MM.1S (cell line): ENCODE measurements at regions not wholly inside any gene's neighbourhood (a gene's known extent, or its start where the extent isn't known, plus 50 kb on each side); places are given as distances from the start of the nearest gene placed in this dataset.

Experiments used
- DNase-seq: peaks from one replicate; pipeline ENCODE4 v3.0.0-alpha.2; 2015
- H2AFZ ChIP-seq: fragments of 300-600 bp; sonication (generic); 2 replicates; pipeline ENCODE4 v1.6.0; 2016; ENCODE audit warnings: antibody characterized with exemption, low read length
- H3F3A ChIP-seq: fragments of 300-600 bp; sonication (generic); 2 replicates; pipeline ENCODE4 v1.6.1; 2016; ENCODE audit warnings: mild to moderate bottlenecking, antibody characterized with exemption, low read length, moderate library complexity, mixed read lengths; ENCODE audit not compliant: insufficient read depth
- H3K27ac ChIP-seq: fragments of 300-600 bp; sonication (generic); 2 replicates; pipeline ENCODE4 v1.5.1; 2016; ENCODE audit warnings: mild to moderate bottlenecking, low read length
- H3K27me3 ChIP-seq: fragments of 300-600 bp; sonication (generic); replicated peaks from 2 replicates; pipeline ENCODE4 v1.6.0; 2016; ENCODE audit warnings: low read length; ENCODE audit not compliant: insufficient read depth
- H3K36me3 ChIP-seq: fragments of 300-600 bp; sonication (generic); replicated peaks from 2 replicates; pipeline ENCODE4 v1.6.1; 2016; ENCODE audit warnings: mild to moderate bottlenecking, low read length, mixed read lengths; ENCODE audit not compliant: insufficient read depth
- H3K4me1 ChIP-seq: fragments of 300-600 bp; sonication (generic); 2 replicates; pipeline ENCODE4 v1.6.1; 2016; ENCODE audit warnings: low read length, mixed read lengths
- H3K4me2 ChIP-seq: fragments of 300-600 bp; sonication (generic); 2 replicates; pipeline ENCODE4 v1.6.0; 2016; ENCODE audit warnings: low read depth, low read length
- H3K4me3 ChIP-seq: fragments of 300-600 bp; sonication (generic); 2 replicates; pipeline ENCODE4 v1.5.1; 2016; ENCODE audit warnings: low read length, mixed read lengths
- H3K79me2 ChIP-seq: fragments of 300-600 bp; sonication (generic); 2 replicates; pipeline ENCODE4 v1.6.1; 2016; ENCODE audit warnings: mixed run types, low read length, mixed read lengths
- H3K9ac ChIP-seq: fragments of 300-600 bp; sonication (generic); 2 replicates; pipeline ENCODE4 v1.6.1; 2016; ENCODE audit warnings: low read length, mixed read lengths
- H3K9me2 ChIP-seq: fragments of 300-600 bp; sonication (generic); replicated peaks from 2 replicates; pipeline ENCODE4 v1.6.1; 2016; ENCODE audit warnings: mild to moderate bottlenecking, low read length, mixed read lengths; ENCODE audit not compliant: insufficient read depth
- H3K9me3 ChIP-seq: fragments of 300-600 bp; sonication (generic); replicated peaks from 2 replicates; pipeline ENCODE4 v1.6.1; 2016; ENCODE audit warnings: mild to moderate bottlenecking, low read length, mixed read lengths; ENCODE audit not compliant: insufficient read depth
- H4K20me1 ChIP-seq: fragments of 300-600 bp; sonication (generic); 2 replicates; pipeline ENCODE4 v1.6.1; 2016; ENCODE audit warnings: mild to moderate bottlenecking, low read length, moderate library complexity, mixed read lengths; ENCODE audit not compliant: insufficient read depth
- CTCF ChIP-seq: fragments of 300-600 bp; sonication (generic); IDR thresholded peaks from 2 replicates; pipeline ENCODE4 v1.5.1; 2016; ENCODE audit warnings: antibody characterized with exemption, low read length, mixed read lengths
- EZH2 ChIP-seq: fragments of 300-600 bp; sonication (generic); optimal IDR thresholded peaks from 2 replicates; pipeline ENCODE3; 2017; ENCODE audit warnings: low read depth, mild to moderate bottlenecking, antibody characterized with exemption, low read length, mixed read lengths
- EZH2phosphoT487 ChIP-seq: fragments of 300-600 bp; sonication (generic); IDR thresholded peaks from 2 replicates; pipeline ENCODE4 v1.6.1; 2018; ENCODE audit warnings: antibody characterized with exemption, low read length

GRCh38 chr11:15883455-15883920, 472.9 kb downstream of the SOX6 start:
- DNase-seq: no peak
- Histone ChIP-seq H3K79me2 (no peaks in the 10 kb centered on the region), H3F3A (no peaks in the 10 kb centered on the region), H3K27me3 (no peaks in the 10 kb centered on the region), H3K9me2 (no peaks in the 10 kb centered on the region), H3K36me3 (no peaks in the 10 kb centered on the region), H3K4me2 (no peak overlapping the region), H3K4me1 (no peaks in the 10 kb centered on the region), H2AFZ (no peak overlapping the region), H3K27ac (no peak overlapping the region), H3K4me3 (no peak overlapping the region), H3K9ac (no peak overlapping the region), H4K20me1 (no peaks in the 10 kb centered on the region), H3K9me3 (no peaks in the 10 kb centered on the region)
- TF ChIP-seq CTCF: no peak
- no peak for TF ChIP-seq EZH2
- no peak for TF ChIP-seq EZH2phosphoT487

GRCh38 chr11:15884141-15884540, 472.2 kb downstream of the SOX6 start:
- no peak overlapping the region for H3K9ac ChIP-seq

GRCh38 chr11:15884777-15885540, 471.4 kb downstream of the SOX6 start:
- no peak for TF ChIP-seq CTCF
- TF ChIP-seq EZH2phosphoT487: no peak
- no peak for TF ChIP-seq EZH2
- no peak for DNase-seq
- H3K9ac ChIP-seq: no peak overlapping the region

More at GRCh38 chr11:15884141-15884540, 472.2 kb downstream of the SOX6 start:
- H3K9me3 ChIP-seq: no peaks in the 10 kb centered on the region
- H3K79me2 ChIP-seq: no peaks in the 10 kb centered on the region
- no peaks in the 10 kb centered on the region for H3K36me3 ChIP-seq
- no peaks in the 10 kb centered on the region for H4K20me1 ChIP-seq
- no peaks in the 10 kb centered on the region for H3K27me3 ChIP-seq
- H2AFZ ChIP-seq: no peak overlapping the region
- no peaks in the 10 kb centered on the region for H3F3A ChIP-seq
- H3K4me3 ChIP-seq: no peak overlapping the region
- TF ChIP-seq CTCF (no peak), EZH2phosphoT487 (no peak), EZH2 (no peak)
- DNase-seq: no peak
- no peak overlapping the region for H3K4me2 ChIP-seq
- no peaks in the 10 kb centered on the region for H3K4me1 ChIP-seq
- H3K9me2 ChIP-seq: no peaks in the 10 kb centered on the region
- no peak overlapping the region for H3K27ac ChIP-seq

More at GRCh38 chr11:15884777-15885540, 471.4 kb downstream of the SOX6 start:
- Histone ChIP-seq H3K9me3 (no peaks in the 10 kb centered on the region), H3K9me2 (no peaks in the 10 kb centered on the region), H3K4me3 (no peak overlapping the region), H2AFZ (no peak overlapping the region), H3K27me3 (no peaks in the 10 kb centered on the region), H4K20me1 (no peaks in the 10 kb centered on the region), H3K4me1 (no peaks in the 10 kb centered on the region), H3F3A (no peaks in the 10 kb centered on the region), H3K36me3 (no peaks in the 10 kb centered on the region), H3K79me2 (no peaks in the 10 kb centered on the region), H3K27ac (no peak overlapping the region), H3K4me2 (no peak overlapping the region)
